ENCODE measurements at regions not wholly inside any gene's neighbourhood (a gene's known extent, or its start where the extent isn't known, plus 50 kb on each side); places are given as distances from the start of the nearest gene placed in this dataset.
"Not testable (repeated sequence)": the region's sequence is repeated elsewhere in the genome, so short reads cannot be mapped to it uniquely, and the experiment has no call there.

- peak; percentile 73 for DNase-seq
These were observed 681.0 kb downstream of the RPL10L start for GRCh38 chr14:45970621-45971020.

DNA sequence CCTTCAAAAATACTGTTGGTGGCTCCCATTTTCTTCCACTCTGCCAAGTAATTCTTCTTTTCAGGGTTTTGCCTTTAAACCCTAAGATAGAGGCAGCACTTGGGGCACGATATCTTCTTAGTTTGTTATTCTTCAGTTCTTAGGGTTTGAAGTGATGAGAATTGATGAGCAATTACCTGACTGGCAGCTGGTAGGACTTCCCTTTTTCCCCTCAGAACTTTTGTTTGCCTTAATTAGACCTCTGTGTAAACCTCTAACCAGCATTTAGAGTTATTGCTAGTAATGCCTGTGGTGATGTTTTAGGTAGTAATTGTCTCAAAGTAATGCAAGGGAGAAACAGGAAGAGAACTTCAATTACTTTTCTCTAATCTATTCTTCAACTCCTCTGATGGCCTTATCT is 683.5 kb downstream of the RPL10L start:
- peak; percentile 35 for DNase-seq

DNA sequence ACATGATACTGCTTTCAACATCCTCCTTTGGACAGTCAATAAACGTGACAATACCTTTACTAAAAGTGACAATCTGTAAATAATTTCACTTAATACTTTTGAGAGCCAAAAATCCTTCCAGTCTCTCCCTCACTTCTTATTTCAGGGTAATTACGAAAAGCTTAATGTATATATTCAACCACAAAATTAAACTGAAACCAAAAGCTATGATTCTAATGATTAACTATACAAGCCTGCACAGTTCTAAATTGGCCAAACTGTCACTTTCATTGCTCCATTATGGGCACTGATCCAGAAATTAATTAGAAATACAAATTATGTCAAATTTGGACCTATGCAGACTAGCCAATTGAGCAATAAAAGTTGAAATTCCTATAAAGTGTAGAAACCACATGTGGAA is 696.5 kb upstream of the MIS18BP1 start:
- DNase-seq, result no peak

- DNase-seq, result peak; percentile 12
These were observed 694.8 kb upstream of the MIS18BP1 start for GRCh38 chr14:45947830-45948229.

DNA sequence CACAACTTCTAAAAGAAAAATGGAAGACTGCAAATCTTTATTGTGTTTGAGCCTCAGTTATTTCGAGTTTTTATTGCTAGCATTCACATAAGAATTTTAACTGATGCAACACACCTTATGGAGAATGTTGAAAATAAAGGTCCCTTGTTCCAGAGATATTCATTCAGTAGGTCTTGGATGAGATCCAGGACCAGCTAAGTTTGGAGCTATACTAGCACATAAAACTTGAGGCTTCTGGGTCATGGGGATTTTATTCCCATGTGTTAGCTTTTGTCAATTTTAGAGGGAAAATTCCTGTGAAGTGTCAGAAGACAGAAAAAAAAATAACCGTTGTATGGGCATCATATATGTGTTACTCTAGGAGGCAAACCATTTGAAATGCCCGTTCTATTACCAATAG is 693.2 kb upstream of the MIS18BP1 start:
- DNase-seq, result no peak

GRCh38 chr14:45940318-45940717 is 687.3 kb upstream of the MIS18BP1 start:
- DNase-seq, result no peak

GRCh38 chr14:45939572-45939971 is 686.6 kb upstream of the MIS18BP1 start:
- no peak for DNase-seq

DNA sequence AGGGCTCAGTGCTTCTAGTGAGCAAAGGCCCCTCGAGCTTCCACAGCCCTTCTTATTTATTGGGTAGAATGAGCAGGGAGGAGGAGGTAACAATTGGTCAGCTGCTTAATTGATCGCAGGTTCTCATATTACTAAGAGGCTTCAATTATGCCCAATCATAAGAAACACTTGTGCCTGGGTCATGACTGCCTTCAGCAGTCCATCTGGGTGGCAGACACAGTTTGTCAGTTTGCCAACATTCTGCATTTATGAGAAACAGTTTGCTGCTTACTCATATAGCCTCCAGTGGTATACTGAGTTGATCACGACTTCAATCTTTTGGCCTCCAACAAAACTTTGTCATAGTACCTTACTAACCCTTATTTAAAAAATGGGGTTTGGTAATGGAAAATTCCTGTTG is 667.0 kb upstream of the MIS18BP1 start:
- DNase-seq, result peak; percentile 71

- DNase-seq, result no peak
These were observed 663.4 kb upstream of the MIS18BP1 start for GRCh38 chr14:45916340-45916953.

DNA sequence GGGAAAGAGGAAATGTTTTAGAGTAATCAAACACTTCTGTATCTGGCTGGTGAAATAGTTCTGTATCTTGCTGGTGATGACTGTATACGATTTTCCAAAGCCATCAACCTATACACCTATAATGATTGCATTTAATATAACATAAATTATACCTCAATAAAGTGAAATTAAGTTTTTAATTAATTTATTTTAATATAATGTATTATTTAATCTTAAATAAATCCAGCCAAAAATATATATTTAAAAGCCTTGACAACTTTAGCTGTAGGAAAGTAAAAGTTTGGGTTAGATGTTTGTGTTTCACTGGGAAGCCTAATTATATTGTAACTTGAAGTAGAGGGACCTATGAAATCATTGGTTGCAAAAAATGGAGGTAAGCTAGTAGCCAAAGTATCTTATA is 654.8 kb upstream of the MIS18BP1 start:
- no peak for DNase-seq

GRCh38 chr14:45906257-45906656 is 653.3 kb upstream of the MIS18BP1 start:
- no peak for DNase-seq

DNA sequence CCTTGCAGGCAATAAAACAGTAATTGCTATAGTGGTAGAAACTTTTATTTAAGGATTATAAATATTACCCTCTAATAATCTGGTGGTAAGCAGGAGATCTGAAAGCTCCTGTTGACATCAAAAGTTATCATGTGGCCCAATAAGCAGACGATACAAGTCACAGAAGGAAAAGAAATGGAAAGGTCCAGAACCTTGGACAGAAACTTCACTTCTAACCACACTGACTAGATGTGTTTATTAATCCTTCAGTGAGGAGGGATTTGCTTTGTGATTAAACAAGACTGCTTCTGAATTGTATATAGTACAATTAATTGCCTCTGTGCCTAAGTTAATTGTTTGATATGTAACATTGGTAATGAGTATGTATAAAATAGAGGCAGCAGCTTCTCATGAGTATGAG is 652.7 kb upstream of the MIS18BP1 start:
- DNase-seq, result no peak

GRCh38 chr14:45904314-45904713 is 651.3 kb upstream of the MIS18BP1 start:
- no peak for DNase-seq

DNA sequence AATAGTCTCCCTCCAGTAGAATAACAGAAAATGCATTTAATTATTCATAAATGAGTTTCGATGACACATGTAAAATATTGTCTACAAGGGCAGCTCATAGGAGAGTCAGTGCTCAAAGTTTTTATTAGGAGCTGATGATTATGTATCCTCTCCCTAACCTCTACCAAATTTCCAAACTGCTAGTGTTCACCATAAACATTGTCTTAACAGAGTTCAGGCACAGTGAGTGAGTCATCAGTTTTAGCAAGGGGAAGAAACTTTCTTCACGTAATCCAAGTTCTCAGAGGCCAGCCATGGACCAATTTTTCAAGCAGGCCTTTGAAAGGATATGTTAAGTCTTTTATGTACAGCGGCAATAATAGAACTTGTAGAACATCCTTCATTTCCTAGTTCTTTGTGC is 649.2 kb upstream of the MIS18BP1 start:
- DNase-seq, result no peak

DNA sequence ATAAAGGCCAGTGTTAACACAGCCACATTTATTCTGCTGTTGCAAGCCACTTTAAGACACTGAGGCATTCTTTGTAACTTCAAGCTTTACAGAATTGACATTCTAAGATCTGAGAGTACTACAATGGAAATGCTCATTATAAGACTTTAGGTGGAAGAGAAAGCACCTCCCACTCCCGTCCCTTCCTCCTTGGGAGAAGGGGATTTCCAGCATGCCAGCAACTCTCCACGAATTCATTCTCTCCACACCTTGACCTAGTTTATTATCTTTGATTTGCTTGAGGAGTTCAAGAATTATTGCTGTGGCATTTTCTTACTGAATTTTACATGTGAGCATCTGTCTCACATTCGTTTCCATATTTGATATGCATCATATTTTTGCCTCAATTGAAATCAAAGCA is 644.4 kb upstream of the MIS18BP1 start:
- DNase-seq, result no peak

- no peak for DNase-seq
These were observed 640.1 kb upstream of the MIS18BP1 start for GRCh38 chr14:45893127-45893526.

GRCh38 chr14:45891417-45892080 is 638.5 kb upstream of the MIS18BP1 start:
- DNase-seq, result peak; percentile 97

- DNase-seq, result not testable (repeated sequence)
These were observed 635.8 kb upstream of the MIS18BP1 start for GRCh38 chr14:45888766-45889285.

GRCh38 chr14:45877981-45878380 is 625.0 kb upstream of the MIS18BP1 start:
- DNase-seq, result no peak

DNA sequence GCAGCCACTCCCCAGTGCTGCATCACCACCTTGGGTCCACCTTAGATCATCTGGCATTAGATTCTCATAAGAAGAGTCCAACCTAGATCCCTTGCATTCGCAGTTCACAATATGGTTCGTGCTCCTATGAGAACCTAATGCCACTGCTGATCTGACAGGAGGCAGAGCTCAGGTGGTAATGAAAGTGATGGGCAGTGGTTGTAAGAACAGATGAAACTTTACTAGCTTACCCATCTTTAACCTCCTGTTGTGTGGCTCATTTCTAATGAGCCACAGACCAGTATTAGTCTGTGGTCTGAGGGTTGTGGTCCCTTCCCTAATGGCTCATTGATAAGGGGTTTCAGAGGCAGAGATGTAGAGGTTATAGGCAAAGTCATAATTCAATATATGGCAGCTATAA is 615.9 kb upstream of the MIS18BP1 start:
- DNase-seq, result no peak

DNA sequence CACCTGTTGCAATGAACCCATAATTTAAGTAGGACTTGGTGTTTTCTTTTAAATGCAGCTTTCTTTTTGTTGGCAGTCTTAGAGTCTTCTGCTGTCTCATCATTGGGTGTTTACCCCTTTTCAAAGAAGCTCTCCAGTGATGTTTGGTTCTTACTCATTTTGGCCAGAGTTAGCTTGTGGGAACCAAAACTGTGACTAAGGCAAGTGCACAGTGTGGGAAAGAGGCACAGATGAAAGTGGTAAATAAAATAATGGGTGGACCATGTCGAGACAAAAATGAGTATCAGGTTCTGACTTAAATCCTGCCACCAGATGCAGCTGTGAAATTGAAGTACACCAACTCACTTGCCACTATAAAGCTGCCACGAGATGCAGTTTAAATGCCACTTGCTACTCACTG is 615.4 kb upstream of the MIS18BP1 start:
- no peak for DNase-seq

- DNase-seq, result no peak
These were observed 614.3 kb upstream of the MIS18BP1 start for GRCh38 chr14:45867046-45867894.

DNA sequence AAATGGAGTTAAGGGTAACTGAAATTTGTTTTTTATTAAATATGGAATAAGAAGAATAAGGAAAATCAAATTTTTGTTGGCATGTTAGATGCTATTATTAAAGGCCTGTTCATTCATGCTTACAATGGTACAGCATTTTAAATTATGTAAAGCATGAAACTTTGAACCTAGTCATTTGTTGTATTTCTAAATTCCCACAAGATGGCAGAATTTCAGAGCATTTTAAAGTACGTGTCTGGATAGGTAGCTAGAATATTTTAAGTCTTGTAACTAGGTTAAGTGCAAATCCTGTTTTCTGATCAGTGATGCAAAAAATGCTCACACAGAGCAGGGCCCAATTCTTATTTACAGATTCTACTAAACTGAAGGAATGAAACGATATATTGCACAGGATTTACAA is 585.6 kb upstream of the MIS18BP1 start:
- peak; percentile 10 for DNase-seq

DNA sequence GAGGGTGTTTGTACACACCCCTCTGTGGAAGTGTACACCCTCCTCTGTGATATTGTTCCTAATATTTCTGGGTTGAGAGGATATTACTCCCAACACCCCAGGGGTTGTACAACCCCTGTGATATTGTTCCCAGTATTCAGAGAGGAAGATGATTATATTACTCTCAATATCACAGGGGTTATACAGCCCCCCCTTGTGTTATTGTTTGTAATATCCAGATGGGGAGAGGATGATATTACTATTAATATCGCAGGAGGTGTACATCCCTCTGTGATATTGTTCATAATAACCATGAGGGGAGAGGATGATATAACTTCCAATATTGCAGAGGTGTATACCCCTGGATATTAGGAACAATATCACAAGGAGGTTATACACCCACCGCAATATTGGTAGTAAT is 566.1 kb upstream of the MIS18BP1 start:
- no peak for DNase-seq
